H1 (cell line): ENCODE measurements at regions not wholly inside any gene's neighbourhood (a gene's known extent, or its start where the extent isn't known, plus 50 kb on each side); places are given as distances from the start of the nearest gene placed in this dataset.

Experiments
- CTCF ChIA-PET: fragments of 300-600 bp; sonication (Branson Sonifier 250); formaldehyde crosslinking; loops from one replicate; lab custom pipeline; 2021; ENCODE audit not compliant: partially characterized antibody; lab: Charles Lee
- POLR2A ChIA-PET: fragments of 300-600 bp; sonication (Branson Sonifier 250); formaldehyde crosslinking; loops from one replicate; lab custom pipeline; 2021; ENCODE audit warnings: inconsistent platforms; ENCODE audit not compliant: partially characterized antibody; lab: Charles Lee
- DNase-seq, 2 experiments: peaks; one replicate each; pipeline versions ENCODE4 v3.0.0 to v3.0.0-alpha.2; 2010 to 2022; ENCODE audit warnings: low spot score in 2 of 2, low read depth in 1 of 2, mixed read lengths in 1 of 2
- FAIRE-seq: peaks from 2 replicates; lab custom pipeline; 2011; peaks lifted over from hg19 to GRCh38; lab: Jason Lieb, UNC
- H2AFZ ChIP-seq: 2 replicates; pipeline ENCODE4 v1.8.1; 2012; ENCODE audit warnings: low read length, inconsistent platforms
- H2AK5ac ChIP-seq: 2 replicates; pipeline ENCODE4 v1.6.1; 2013; ENCODE audit warnings: low read depth, low read length
- H2BK120ac ChIP-seq: replicated peaks from 2 replicates; pipeline ENCODE3; 2013; ENCODE audit warnings: low read depth, low read length, inconsistent platforms
- H2BK12ac ChIP-seq: 2 replicates; pipeline ENCODE4 v1.6.1; 2013; ENCODE audit warnings: low read depth, low read length
- H2BK15ac ChIP-seq: 2 replicates; pipeline ENCODE4 v1.6.1; 2013; ENCODE audit warnings: low read length
- H2BK20ac ChIP-seq: 2 replicates; pipeline ENCODE4 v1.6.1; 2013; ENCODE audit warnings: low read length
- H2BK5ac ChIP-seq: 2 replicates; pipeline ENCODE4 v1.6.1; 2013; ENCODE audit warnings: low read depth, low read length
- H3K14ac ChIP-seq: 2 replicates; pipeline ENCODE4 v1.6.1; 2013; ENCODE audit warnings: inconsistent platforms; ENCODE audit not compliant: insufficient read length
- H3K18ac ChIP-seq: 2 replicates; pipeline ENCODE4 v1.6.1; 2013; ENCODE audit warnings: low read length; ENCODE audit errors: extremely low read depth
- H3K23ac ChIP-seq: 2 replicates; pipeline ENCODE4 v1.6.1; 2013; ENCODE audit warnings: inconsistent platforms; ENCODE audit not compliant: insufficient read length
- H3K23me2 ChIP-seq: 2 replicates; pipeline ENCODE4 v1.6.1; 2013; ENCODE audit warnings: low read depth, low read length
- H3K27ac ChIP-seq: 2 replicates; pipeline ENCODE4 v1.6.1; 2011; ENCODE audit warnings: low read depth, low read length, inconsistent platforms
- H3K27me3 ChIP-seq, 4 experiments: replicated peaks in 1 of 4; 1 replicate in 1 of 4; 2 replicates in 3 of 4; pipeline versions ENCODE4 v1.6.1 to v1.8.1; 2011 to 2013; ENCODE audit warnings: low read length in 3 of 4, mild to moderate bottlenecking in 3 of 4, inconsistent platforms in 2 of 4, mixed read lengths in 2 of 4, moderate library complexity in 1 of 4; ENCODE audit not compliant: control insufficient read depth in 3 of 4, insufficient read depth in 3 of 4; ENCODE audit errors: extremely low read depth in 1 of 4
- H3K36me3 ChIP-seq, 4 experiments: 2 replicates each; pipeline versions ENCODE4 v1.6.1 to v1.8.1; 2011 to 2013; ENCODE audit warnings: mild to moderate bottlenecking in 4 of 4, low read length in 3 of 4, moderate library complexity in 2 of 4, control low read depth in 1 of 4, inconsistent platforms in 1 of 4; ENCODE audit not compliant: insufficient read depth in 4 of 4, control insufficient read depth in 2 of 4
- H3K4ac ChIP-seq: replicated peaks from 2 replicates; pipeline ENCODE3; 2013; ENCODE audit warnings: low read length, low read depth, mixed read lengths, inconsistent platforms; ENCODE audit not compliant: insufficient read length
- H3K4me1 ChIP-seq, 4 experiments: replicated peaks in 1 of 4; 1 replicate in 1 of 4; 2 replicates in 3 of 4; pipeline versions ENCODE4 v1.6.1 to v1.8.1; 2011 to 2013; ENCODE audit warnings: low read length in 3 of 4, inconsistent platforms in 2 of 4, mixed read lengths in 1 of 4; ENCODE audit not compliant: insufficient read depth in 4 of 4, control insufficient read depth in 3 of 4
- H3K4me2 ChIP-seq, 2 experiments: 2 replicates each; pipeline versions ENCODE4 v1.6.1 to v1.8.1; 2011 to 2013; ENCODE audit warnings: low read depth in 2 of 2, low read length in 2 of 2, control low read depth in 1 of 2, inconsistent platforms in 1 of 2, mild to moderate bottlenecking in 1 of 2; ENCODE audit not compliant: insufficient read depth in 1 of 2
- H3K4me3 ChIP-seq, 4 experiments: fragments of 200-600, 300-600 bp in 1 of 4; sonication (generic), shearing (Covaris generic), sonication (Bioruptor Twin) in 1 of 4; 2 replicates each; pipeline versions ENCODE4 v1.5.1 to v1.8.1; 2011 to 2016; ENCODE audit warnings: low read length in 4 of 4, low read depth in 3 of 4, control low read depth in 2 of 4, inconsistent platforms in 2 of 4, mild to moderate bottlenecking in 2 of 4, mixed read lengths in 1 of 4, moderate library complexity in 1 of 4; ENCODE audit not compliant: insufficient read depth in 2 of 4; ENCODE audit errors: extremely low read depth in 1 of 4
- H3K56ac ChIP-seq: replicated peaks from 2 replicates; pipeline ENCODE3; 2013; ENCODE audit warnings: low read depth, mild to moderate bottlenecking, mixed read lengths, low read length, inconsistent platforms; ENCODE audit not compliant: insufficient read length
- H3K79me1 ChIP-seq: 2 replicates; pipeline ENCODE4 v1.6.1; 2013; ENCODE audit warnings: low read depth, low read length, control low read depth
- H3K79me2 ChIP-seq, 2 experiments: 2 replicates each; pipeline versions ENCODE4 v1.6.1 to v1.8.1; 2012 to 2013; ENCODE audit warnings: low read length in 2 of 2, mild to moderate bottlenecking in 2 of 2, inconsistent platforms in 1 of 2; ENCODE audit not compliant: insufficient read depth in 2 of 2, control insufficient read depth in 1 of 2
- H3K9ac ChIP-seq, 4 experiments: replicated peaks in 1 of 4; 1 replicate in 1 of 4; 2 replicates in 3 of 4; pipeline versions ENCODE4 v1.6.1 to v1.8.1; 2011 to 2013; ENCODE audit warnings: low read depth in 3 of 4, low read length in 3 of 4, control low read depth in 2 of 4, mild to moderate bottlenecking in 2 of 4, moderate library complexity in 2 of 4, inconsistent platforms in 1 of 4; ENCODE audit errors: extremely low read depth in 1 of 4
- H3K9me3 ChIP-seq, 2 experiments: 2 replicates each; pipeline versions ENCODE4 v1.6.1 to v1.8.1; 2012 to 2013; ENCODE audit warnings: mild to moderate bottlenecking in 2 of 2, moderate library complexity in 2 of 2, control low read depth in 1 of 2, inconsistent platforms in 1 of 2, low read depth in 1 of 2, low read length in 1 of 2, mixed read lengths in 1 of 2; ENCODE audit not compliant: insufficient read depth in 2 of 2
- H4K20me1 ChIP-seq, 2 experiments: replicated peaks in 1 of 2; 2 replicates each; pipeline versions ENCODE3 to v1.8.1; 2011 to 2013; ENCODE audit warnings: inconsistent platforms in 2 of 2, low read length in 2 of 2, mild to moderate bottlenecking in 1 of 2; ENCODE audit not compliant: insufficient read depth in 2 of 2, control insufficient read depth in 1 of 2
- H4K5ac ChIP-seq: 2 replicates; pipeline ENCODE4 v1.6.1; 2013; ENCODE audit warnings: low read length, low read depth, mixed read lengths, inconsistent platforms; ENCODE audit not compliant: insufficient read length
- H4K8ac ChIP-seq: 2 replicates; pipeline ENCODE4 v1.8.0; 2013; ENCODE audit warnings: mild to moderate bottlenecking, moderate library complexity, low read length, inconsistent platforms; ENCODE audit not compliant: insufficient read depth; ENCODE audit errors: extremely low read depth
- H4K91ac ChIP-seq: replicated peaks from 2 replicates; pipeline ENCODE3; 2013; ENCODE audit warnings: low read length, mixed read lengths, inconsistent platforms; ENCODE audit not compliant: insufficient read length
- ATF3 ChIP-seq: IDR thresholded peaks from 2 replicates; pipeline ENCODE4 v1.6.1; 2011; ENCODE audit warnings: low read depth, mild to moderate bottlenecking, low read length; ENCODE audit not compliant: insufficient read depth
- CREB1 ChIP-seq: IDR thresholded peaks from 2 replicates; pipeline ENCODE4 v1.6.1; 2012; ENCODE audit warnings: inconsistent platforms
- RNF2 ChIP-seq: fragments of 200-900, 300-1000 bp; sonication (generic); IDR thresholded peaks from 2 replicates; pipeline ENCODE4 v1.7.1; 2016; ENCODE audit warnings: borderline replicate concordance, low read depth, mild to moderate bottlenecking, antibody characterized with exemption, low read length; ENCODE audit not compliant: poor library complexity, severe bottlenecking; ENCODE audit errors: missing control alignments
- WGBS, 2 experiments: shearing (Covaris generic) in 1 of 2; methylation state at CpG; one replicate each; pipeline versions ENCODE4 v1.1.6 to v1.1.7; 2013 to 2015; ENCODE audit warnings: low lambda C conversion rate in 2 of 2, mixed read lengths in 2 of 2, inconsistent platforms in 1 of 2, low coverage in 1 of 2, missing lambda C conversion rate in 1 of 2; ENCODE audit not compliant: insufficient replicate concordance in 2 of 2, insufficient coverage in 1 of 2, insufficient read length in 1 of 2; ENCODE audit errors: extremely low coverage in 1 of 2, missing lambda C conversion rate in 1 of 2; 5-methylcytosine and 5-hydroxymethylcytosine counted together

- Histone ChIP-seq H4K91ac (no peak overlapping the region), H2AFZ (no peak overlapping the region), H3K9me3 (no peaks in the 10 kb centered on the region), H3K4me3 (no peak overlapping the region), H2BK15ac (no peak overlapping the region), H4K8ac (no peak overlapping the region), H2AK5ac (no peak overlapping the region), H4K20me1 (no peaks in the 10 kb centered on the region), H3K4me1 (peaks cover 4 to 22% (median 14%) of the 10 kb centered on the region in 4 experiments; a peak in 5 of 7 replicates), H3K27me3 (no peaks in the 10 kb centered on the region; a peak in 1 of 7 replicates), H2BK5ac (no peak overlapping the region), H2BK120ac (no peak overlapping the region), H3K79me2 (no peaks in the 10 kb centered on the region), H4K5ac (no peak overlapping the region), H2BK20ac (no peak overlapping the region), H3K9ac (no peak overlapping the region), H3K4ac (no peak overlapping the region), H3K79me1 (no peaks in the 10 kb centered on the region), H3K23ac (no peak overlapping the region), H3K56ac (no peak overlapping the region), H3K4me2 (peak overlapping the region; percentile 23 to 29; a peak in 2 of 4 replicates), H3K14ac (no peak overlapping the region), H3K23me2 (no peaks in the 10 kb centered on the region; the same call in 1 of the 2 replicates), H2BK12ac (no peak overlapping the region), H3K36me3 (no peaks in the 10 kb centered on the region), H3K18ac (no peak overlapping the region), H3K27ac (no peak overlapping the region)
- TF ChIP-seq RNF2 (no peak), CREB1 (no peak), ATF3 (no peak)
- ChIA-PET CTCF (interaction anchor here (1.0 to 1.2 kb wide), 2 partner anchors 27 to 73 kb away, joined by 3 to 4 read pairs; no protein-coding TSS in a partner anchor), POLR2A (interaction anchor here (0.9 kb wide), 1 partner anchor 382 kb away, joined by 3 read pairs; no protein-coding TSS in a partner anchor)
- 75% methylated on average over 3 of the region's 3 CpGs; no CpG with 5 or more reads in 1 of the 2 experiments for WGBS, 2 experiments
- FAIRE-seq: no peak
- no peak for DNase-seq
These were observed 134.5 kb upstream of the EPB41L3 start for GRCh38 chr18:5678278-5678677.
